CD14-positive monocyte (primary cell): ENCODE measurements at regions not wholly inside any gene's neighbourhood (a gene's known extent, or its start where the extent isn't known, plus 50 kb on each side); places are given as distances from the start of the nearest gene placed in this dataset.

Source experiments
- DNase-seq, 3 donors: peaks; one replicate each; pipeline ENCODE4 v3.0.0-alpha.2; 2011 to 2022
- H2AFZ ChIP-seq: 2 replicates; pipeline ENCODE4 v1.6.0; 2012; ENCODE audit warnings: mild to moderate bottlenecking, low read depth, low read length, inconsistent platforms; ENCODE audit not compliant: insufficient read depth, poor library complexity, severe bottlenecking
- H3K27ac ChIP-seq, 2 donors: 1 replicate in 1 of 2; 2 replicates in 1 of 2; pipeline ENCODE4 v1.5.1; 2012 to 2013; ENCODE audit warnings: low read length in 2 of 2, control low read depth in 1 of 2, inconsistent platforms in 1 of 2, low read depth in 1 of 2, mild to moderate bottlenecking in 1 of 2
- H3K27me3 ChIP-seq, 2 donors: one replicate each; pipeline versions ENCODE4 v1.6.0 to v1.6.1; 2011 to 2013; ENCODE audit warnings: low read length in 2 of 2; ENCODE audit not compliant: control insufficient read depth in 2 of 2, insufficient read depth in 2 of 2
- H3K36me3 ChIP-seq, 2 donors: replicated peaks in 1 of 2; 1 replicate in 1 of 2; 2 replicates in 1 of 2; pipeline versions ENCODE4 v1.5.1 to v1.6.1; 2012 to 2013; ENCODE audit warnings: low read length in 2 of 2, control low read depth in 1 of 2, inconsistent platforms in 1 of 2, mild to moderate bottlenecking in 1 of 2; ENCODE audit not compliant: insufficient read depth in 2 of 2, control insufficient read depth in 1 of 2
- H3K4me1 ChIP-seq, 2 donors: 1 replicate in 1 of 2; 2 replicates in 1 of 2; pipeline versions ENCODE4 v1.5.1 to v1.6.1; 2012 to 2013; ENCODE audit warnings: low read length in 2 of 2, control low read depth in 1 of 2, inconsistent platforms in 1 of 2, mild to moderate bottlenecking in 1 of 2, moderate library complexity in 1 of 2; ENCODE audit not compliant: insufficient read depth in 2 of 2, control insufficient read depth in 1 of 2
- H3K4me2 ChIP-seq: replicated peaks from 2 replicates; pipeline ENCODE3; 2012; ENCODE audit warnings: low read length, moderate library complexity, mild to moderate bottlenecking; ENCODE audit not compliant: poor library complexity, severe bottlenecking; ENCODE audit errors: extremely low read depth
- H3K4me3 ChIP-seq, 3 experiments: fragments of 200-600 bp in 1 of 3; sonication (generic) in 1 of 3; replicated peaks in 1 of 3; 1 replicate in 2 of 3; 2 replicates in 1 of 3; pipeline ENCODE4 v1.5.1; 2011 to 2013; ENCODE audit warnings: low read length in 3 of 3, mild to moderate bottlenecking in 3 of 3, control low read depth in 2 of 3, low read depth in 2 of 3, inconsistent platforms in 1 of 3, moderate library complexity in 1 of 3
- H3K79me2 ChIP-seq: 2 replicates; pipeline ENCODE4 v1.6.0; 2012; ENCODE audit warnings: mild to moderate bottlenecking, control low read depth, inconsistent platforms, low read length, moderate library complexity; ENCODE audit not compliant: insufficient read depth
- H3K9ac ChIP-seq: 2 replicates; pipeline ENCODE4 v1.6.0; 2017; ENCODE audit warnings: low read length, mild to moderate bottlenecking; ENCODE audit not compliant: insufficient read depth, poor library complexity, severe bottlenecking
- H3K9me3 ChIP-seq, 2 donors: replicated peaks in 1 of 2; 1 replicate in 1 of 2; 2 replicates in 1 of 2; pipeline versions ENCODE4 v1.5.1 to v1.6.1; 2012 to 2013; ENCODE audit warnings: low read length in 2 of 2, control low read depth in 1 of 2; ENCODE audit not compliant: control insufficient read depth in 1 of 2, insufficient read depth in 1 of 2
- H4K20me1 ChIP-seq: 2 replicates; pipeline ENCODE4 v1.6.0; 2012; ENCODE audit warnings: mild to moderate bottlenecking, low read length, control low read depth, moderate library complexity; ENCODE audit not compliant: insufficient read depth
- H3K27ac Mint-ChIP-seq, 7 donors: one replicate each; pipeline ENCODE4 v1.8.0; 2020; ENCODE audit warnings: mild to moderate bottlenecking in 7 of 7, mixed read lengths in 7 of 7, moderate library complexity in 6 of 7, inconsistent platforms in 2 of 7
- H3K27me3 Mint-ChIP-seq, 3 donors: one replicate each; pipeline ENCODE4 v1.8.0; 2021 to 2022; ENCODE audit warnings: low read depth in 3 of 3, mild to moderate bottlenecking in 3 of 3, mixed read lengths in 3 of 3, moderate library complexity in 3 of 3, inconsistent platforms in 1 of 3
- H3K36me3 Mint-ChIP-seq, 2 donors: one replicate each; pipeline ENCODE4 v1.8.0; 2020; ENCODE audit warnings: mixed read lengths in 2 of 2, inconsistent platforms in 1 of 2, mild to moderate bottlenecking in 1 of 2
- H3K4me1 Mint-ChIP-seq: one replicate; pipeline ENCODE4 v1.8.0; 2020; ENCODE audit warnings: mild to moderate bottlenecking, mixed read lengths
- H3K4me3 Mint-ChIP-seq, 2 donors: one replicate each; pipeline ENCODE4 v1.8.0; 2020; ENCODE audit warnings: mild to moderate bottlenecking in 2 of 2, mixed read lengths in 2 of 2, moderate library complexity in 1 of 2
- H3K9me3 Mint-ChIP-seq, 7 donors: one replicate each; pipeline ENCODE4 v1.8.0; 2020 to 2022; ENCODE audit warnings: mixed read lengths in 7 of 7, mild to moderate bottlenecking in 6 of 7, moderate library complexity in 6 of 7, inconsistent platforms in 2 of 7
- WGBS: methylation state at CpG from one replicate; pipeline ENCODE4 v1.1.5; 2013; ENCODE audit warnings: missing lambda C conversion rate; ENCODE audit not compliant: insufficient coverage; 5-methylcytosine and 5-hydroxymethylcytosine counted together
- intact Hi-C, 2 donors: fragments of 100-400 bp; cut with micrococcal nuclease; formaldehyde crosslinking; loops; one replicate each; pipeline versions ENCODE4 v1.15.0 to v1.15.1; 2023
- TF ChIP-seq, protein P1 (sequence below): fragments of 200-600 bp; IDR thresholded peaks from one replicate; pipeline ENCODE4 v1.8.0; 2022; ENCODE audit warnings: antibody characterized with exemption, mild to moderate bottlenecking

DNA sequence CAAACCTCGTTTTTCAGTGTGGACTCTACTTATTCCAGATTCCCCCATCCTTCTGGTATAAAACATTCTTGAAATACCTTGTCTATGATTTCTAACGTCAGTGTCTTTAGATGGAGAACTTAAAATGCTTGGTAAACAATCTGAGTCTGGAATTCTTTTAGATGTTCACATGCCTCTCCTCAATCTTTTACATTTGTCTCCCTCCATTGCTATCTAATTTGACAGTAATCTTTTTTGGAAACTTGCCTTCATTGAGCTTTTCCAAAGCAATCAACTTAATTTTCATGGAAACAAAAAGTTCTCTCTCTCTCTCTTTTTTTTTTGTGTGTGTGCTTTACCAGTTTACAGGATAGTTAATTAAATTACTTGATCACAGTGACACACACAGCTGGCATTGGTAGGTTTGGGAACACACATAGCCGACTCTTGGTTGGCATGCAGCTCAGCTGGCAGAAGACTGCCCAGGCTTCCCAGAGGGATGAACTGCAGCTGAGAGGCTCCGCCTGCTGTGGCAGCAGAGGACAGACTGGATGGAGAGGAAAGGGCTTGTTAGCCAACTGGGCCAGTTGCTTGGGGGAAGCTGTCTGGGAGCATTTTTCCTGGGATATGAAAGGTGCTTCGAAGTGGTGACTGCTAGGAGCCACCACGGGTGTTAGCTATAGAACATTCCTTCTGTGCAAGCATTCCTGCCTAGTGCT lies 271.3 kb downstream of the ZSWIM6 start:
- H3K4me1 Mint-ChIP-seq = peaks cover 8% of the 10 kb centered on the region
- intact Hi-C loops = no loop called here
- 95% methylated on average over 5 of the region's 6 CpGs for WGBS

DNA sequence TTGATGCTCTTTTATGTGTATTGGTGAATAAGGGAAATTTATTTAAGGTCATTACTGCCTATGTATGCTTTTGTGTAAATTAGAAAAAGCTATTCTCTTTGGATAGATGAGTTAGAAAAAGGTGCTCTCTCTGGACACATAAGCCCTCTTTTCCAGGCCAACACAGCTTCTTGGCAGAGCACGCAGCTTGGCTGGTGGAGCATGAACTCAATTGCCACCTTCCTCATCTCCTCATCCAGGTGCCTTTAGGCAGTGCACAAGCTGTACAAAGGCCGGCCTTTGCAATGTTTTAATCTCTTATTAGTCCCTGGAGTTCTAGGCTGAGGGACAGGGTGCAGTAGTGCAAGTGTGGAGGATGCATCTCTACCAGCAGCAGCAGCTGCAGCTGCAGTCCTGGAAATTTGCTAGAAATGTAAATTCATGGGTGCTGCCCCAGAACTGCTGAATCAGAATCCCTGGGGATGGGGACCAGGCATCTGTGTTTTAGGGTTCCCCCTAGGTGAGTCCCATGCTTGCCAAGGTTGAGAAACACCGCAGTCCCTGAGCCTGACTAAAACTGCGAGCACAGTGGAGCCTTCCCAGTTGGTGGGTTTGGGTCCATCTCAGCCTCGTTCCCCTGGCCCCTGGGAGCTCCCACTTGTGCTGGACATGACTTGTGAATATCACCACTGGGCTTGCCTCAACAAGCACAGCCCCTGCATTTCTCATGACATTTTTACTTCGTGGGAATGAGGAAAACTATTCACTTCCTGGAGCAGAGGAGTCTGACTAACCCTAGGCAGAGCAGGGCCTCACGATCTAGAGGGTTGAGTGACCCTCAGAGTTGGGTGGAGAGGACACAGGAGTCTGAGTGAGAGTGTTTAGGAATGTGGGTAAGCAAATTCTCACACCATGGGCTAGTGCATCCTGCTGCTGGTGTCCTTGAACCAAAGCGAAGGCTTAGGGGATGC lies 272.3 kb downstream of the ZSWIM6 start:
- H3K4me2 ChIP-seq = no peak overlapping the region
- Mint-ChIP-seq H3K9me3 (peaks cover 0 to 3% (median 0%) of the 10 kb centered on the region in 7 donors), H3K27me3 (peaks cover 0 to 5% (median 0%) of the 10 kb centered on the region in 3 donors), H3K27ac (no peak overlapping the region), H3K36me3 (no peaks in the 10 kb centered on the region), H3K4me1 (peaks cover 5% of the 10 kb centered on the region), H3K4me3 (no peak overlapping the region)
- WGBS = 93% methylated on average over 4 of the region's 8 CpGs
- no peak overlapping the region for H3K27ac ChIP-seq
- no peaks in the 10 kb centered on the region for H3K27me3 ChIP-seq
- H3K9ac ChIP-seq = no peak overlapping the region
- TF ChIP-seq, protein P1, sequence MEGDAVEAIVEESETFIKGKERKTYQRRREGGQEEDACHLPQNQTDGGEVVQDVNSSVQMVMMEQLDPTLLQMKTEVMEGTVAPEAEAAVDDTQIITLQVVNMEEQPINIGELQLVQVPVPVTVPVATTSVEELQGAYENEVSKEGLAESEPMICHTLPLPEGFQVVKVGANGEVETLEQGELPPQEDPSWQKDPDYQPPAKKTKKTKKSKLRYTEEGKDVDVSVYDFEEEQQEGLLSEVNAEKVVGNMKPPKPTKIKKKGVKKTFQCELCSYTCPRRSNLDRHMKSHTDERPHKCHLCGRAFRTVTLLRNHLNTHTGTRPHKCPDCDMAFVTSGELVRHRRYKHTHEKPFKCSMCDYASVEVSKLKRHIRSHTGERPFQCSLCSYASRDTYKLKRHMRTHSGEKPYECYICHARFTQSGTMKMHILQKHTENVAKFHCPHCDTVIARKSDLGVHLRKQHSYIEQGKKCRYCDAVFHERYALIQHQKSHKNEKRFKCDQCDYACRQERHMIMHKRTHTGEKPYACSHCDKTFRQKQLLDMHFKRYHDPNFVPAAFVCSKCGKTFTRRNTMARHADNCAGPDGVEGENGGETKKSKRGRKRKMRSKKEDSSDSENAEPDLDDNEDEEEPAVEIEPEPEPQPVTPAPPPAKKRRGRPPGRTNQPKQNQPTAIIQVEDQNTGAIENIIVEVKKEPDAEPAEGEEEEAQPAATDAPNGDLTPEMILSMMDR = no peak
- intact Hi-C loops = no loop called here
- no peak for DNase-seq
- peaks cover 0 to 3% of the 10 kb centered on the region in 2 donors for H3K4me1 ChIP-seq
- peak overlapping the region; percentile 25 for H2AFZ ChIP-seq
- H3K4me3 ChIP-seq = no peak overlapping the region
- no peaks in the 10 kb centered on the region for H3K36me3 ChIP-seq
- no peaks in the 10 kb centered on the region for H3K79me2 ChIP-seq
- no peaks in the 10 kb centered on the region for H4K20me1 ChIP-seq
- no peaks in the 10 kb centered on the region for H3K9me3 ChIP-seq

More for the DNA sequence above, 271.3 kb downstream of the ZSWIM6 start:
- no peak overlapping the region for H3K4me3 Mint-ChIP-seq
- TF ChIP-seq, protein P1 = no peak
- H3K36me3 Mint-ChIP-seq = no peaks in the 10 kb centered on the region
- no peaks in the 10 kb centered on the region for H3K27me3 ChIP-seq
- no peak for DNase-seq
- peaks cover 0 to 3% (median 0%) of the 10 kb centered on the region in 7 donors for H3K9me3 Mint-ChIP-seq
- H3K36me3 ChIP-seq = no peaks in the 10 kb centered on the region
- no peaks in the 10 kb centered on the region for H3K79me2 ChIP-seq
- H2AFZ ChIP-seq = no peak overlapping the region
- H3K9me3 ChIP-seq = no peaks in the 10 kb centered on the region
- H3K4me3 ChIP-seq = no peak overlapping the region
- H3K27ac Mint-ChIP-seq = no peak overlapping the region
- no peak overlapping the region for H3K9ac ChIP-seq
- H4K20me1 ChIP-seq = no peaks in the 10 kb centered on the region
- peaks cover 0 to 5% (median 0%) of the 10 kb centered on the region in 3 donors for H3K27me3 Mint-ChIP-seq
- H3K27ac ChIP-seq = no peak overlapping the region
- H3K4me1 ChIP-seq = peaks cover 0 to 3% of the 10 kb centered on the region in 2 donors
- H3K4me2 ChIP-seq = no peak overlapping the region
